GM11168 (cell line): ENCODE measurements at regions not wholly inside any gene's neighbourhood (a gene's known extent, or its start where the extent isn't known, plus 50 kb on each side); places are given as distances from the start of the nearest gene placed in this dataset.

ENCODE experiments used
- in situ Hi-C: fragments of 300-500 bp; cut with MboI; formaldehyde crosslinking; loops from one replicate; pipeline ENCODE4 v1.12.0; 2022; ENCODE audit warnings: low sequenced_read_pairs; ENCODE audit not compliant: unreplicated experiment

DNA sequence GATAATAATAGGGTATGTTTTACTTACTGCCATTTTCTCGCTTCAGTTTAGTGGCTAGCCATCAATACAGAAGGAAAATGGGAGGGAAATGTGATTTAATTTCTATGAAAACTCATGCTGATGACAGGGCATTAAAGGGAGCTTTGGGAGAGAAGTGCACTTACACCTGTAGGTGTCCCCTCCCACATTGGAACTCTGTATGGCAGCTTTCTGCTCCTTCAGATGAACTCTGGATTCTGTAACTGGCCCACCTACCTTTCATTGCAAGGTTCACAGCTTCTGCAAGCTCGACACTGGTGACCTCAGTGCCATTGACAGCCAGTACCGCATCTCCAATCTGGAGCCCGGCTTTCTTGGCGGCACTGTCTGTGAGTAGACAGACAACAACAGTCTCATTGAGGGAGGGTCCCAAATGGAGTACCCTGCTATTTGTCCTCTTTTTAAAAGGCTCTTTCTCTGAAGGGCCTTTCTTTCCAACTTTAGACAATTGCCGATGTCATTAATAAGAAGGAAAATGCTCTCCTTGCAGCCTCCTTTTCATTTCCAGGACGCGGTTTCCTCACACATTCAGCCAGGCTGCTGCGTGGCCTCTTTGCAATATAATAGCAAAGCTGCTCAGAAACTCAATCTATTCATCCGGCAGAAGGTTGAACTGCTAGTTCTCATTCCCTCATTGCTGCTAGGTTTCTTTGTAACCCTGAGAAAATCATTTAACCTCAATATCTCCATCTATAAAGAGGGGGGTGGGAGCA, 63.6 kb downstream of the NUDT12 start:
- in situ Hi-C loops = no loop called here

DNA sequence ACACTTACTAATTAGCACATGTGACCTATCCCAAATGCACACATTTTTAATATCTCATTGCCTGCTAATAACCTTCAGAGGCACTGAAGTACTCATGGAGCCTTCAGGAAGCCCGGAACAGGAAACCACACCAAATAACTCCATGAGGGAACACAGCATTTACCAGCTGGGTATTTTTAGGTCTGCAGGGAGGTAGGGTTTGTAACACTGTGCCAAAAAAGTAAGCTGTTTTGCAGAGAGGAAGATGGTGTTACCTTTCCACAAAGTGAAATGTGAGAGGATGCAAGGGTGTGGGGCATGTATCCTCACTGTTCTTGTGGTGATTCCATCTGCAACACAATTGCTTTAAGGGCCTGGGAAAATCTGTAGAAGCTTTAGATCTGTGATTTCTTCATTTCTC, 64.4 kb downstream of the NUDT12 start:
- in situ Hi-C loops = no loop called here

DNA sequence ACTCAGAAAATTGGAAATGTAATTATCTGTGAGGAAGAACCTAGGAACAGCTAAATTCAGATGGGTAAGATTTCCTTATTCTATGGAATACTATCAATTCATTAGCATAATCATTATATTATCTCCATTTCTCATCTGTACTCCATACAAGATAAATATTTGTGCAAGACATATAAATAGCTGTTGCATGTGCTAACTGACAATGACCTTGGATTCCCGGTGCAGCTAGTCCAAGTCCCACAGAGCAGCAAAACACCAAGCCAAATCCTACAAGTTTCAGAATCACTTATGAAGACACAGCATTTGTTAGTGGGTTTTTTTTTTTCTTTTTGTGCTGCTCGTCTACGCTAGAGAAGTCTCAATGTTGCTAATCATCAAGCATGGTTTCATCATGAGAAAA, 64.8 kb downstream of the NUDT12 start:
- in situ Hi-C loops = no loop called here

DNA sequence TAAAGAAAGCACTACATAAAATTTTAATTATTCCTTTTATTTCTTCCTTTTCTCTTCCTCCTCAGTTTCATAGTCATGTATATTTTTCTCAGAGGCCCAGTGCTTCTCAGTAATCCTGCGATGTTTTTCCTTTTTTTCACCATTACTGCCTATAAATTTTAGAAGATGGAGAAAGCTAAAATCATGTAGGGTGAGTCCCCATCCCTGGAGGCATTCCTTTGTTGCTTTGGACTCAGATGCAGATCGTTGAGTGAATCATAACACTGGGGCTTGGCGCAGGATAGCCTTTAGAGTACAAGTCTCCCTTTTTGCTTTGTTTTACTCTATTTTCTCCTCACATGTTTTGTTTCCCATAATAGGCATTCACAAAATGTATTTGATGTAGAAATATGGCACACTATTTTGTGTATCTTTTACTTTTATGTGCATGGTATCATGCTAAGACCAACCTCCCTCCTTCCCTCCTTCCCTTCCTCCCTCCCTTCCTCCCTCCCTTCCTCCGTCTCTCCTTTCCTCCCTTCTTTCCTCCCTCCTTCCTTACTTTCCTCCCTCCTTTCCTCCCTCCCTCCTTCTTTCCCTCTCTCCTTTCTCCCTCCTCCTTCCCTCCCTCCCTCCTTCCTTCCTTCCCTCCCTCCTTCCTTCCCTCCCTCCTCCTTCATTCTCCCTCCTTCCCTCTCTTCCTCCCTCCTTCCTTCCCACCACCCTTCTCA, 72.4 kb downstream of the NUDT12 start:
- in situ Hi-C loops = no loop called here

DNA sequence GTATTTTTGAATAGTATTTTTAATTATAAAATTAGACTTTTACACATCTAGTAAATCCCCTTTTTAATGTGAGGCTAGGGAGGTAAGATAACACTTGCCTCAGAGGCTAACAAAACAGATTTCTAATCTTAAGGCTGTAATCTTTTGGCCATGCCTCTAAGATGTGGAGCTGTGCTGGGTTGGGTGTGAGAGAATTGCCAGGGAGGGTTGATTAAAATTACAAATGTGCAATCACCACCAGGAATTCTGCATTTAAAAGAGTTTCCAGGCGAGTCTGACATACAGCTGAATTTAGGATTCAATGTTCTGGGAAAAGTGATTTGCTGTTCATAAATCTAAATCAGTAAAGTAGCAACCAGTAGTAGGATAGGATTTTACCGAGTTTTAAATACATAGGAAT, 73.3 kb downstream of the NUDT12 start:
- in situ Hi-C loops = no loop called here

DNA sequence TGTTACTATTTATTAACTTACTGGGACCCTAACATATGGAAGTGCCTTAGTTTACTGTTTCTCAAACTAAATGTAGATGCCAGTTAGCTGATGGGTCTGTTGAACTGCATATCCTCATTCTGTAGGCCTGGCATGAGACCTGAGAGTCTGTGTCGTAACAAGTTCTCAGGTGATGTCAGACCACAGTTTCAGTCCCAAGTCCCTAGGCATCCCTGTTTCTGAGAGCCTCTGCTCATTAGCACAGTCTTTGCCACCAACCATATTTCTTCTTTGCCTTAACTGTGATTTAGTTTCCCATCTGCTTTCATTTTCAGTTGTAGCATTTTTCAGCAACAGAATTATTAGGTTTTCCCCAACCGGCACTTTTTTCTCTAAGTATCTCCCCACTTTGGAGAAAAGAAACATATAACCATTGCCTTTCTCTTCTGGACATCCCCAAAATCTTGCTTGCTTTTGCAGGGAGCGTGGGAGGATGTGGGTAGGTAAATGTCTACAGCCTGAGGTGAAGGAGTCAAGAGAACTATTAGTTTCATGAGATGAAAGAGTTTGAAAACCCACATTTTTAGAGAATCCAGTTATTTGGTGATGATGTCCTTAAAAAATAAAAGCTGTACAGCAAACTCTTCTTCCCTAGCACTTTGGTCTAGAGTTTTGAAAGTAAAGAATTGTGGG, 74.6 kb downstream of the NUDT12 start:
- in situ Hi-C loops = no loop called here

DNA sequence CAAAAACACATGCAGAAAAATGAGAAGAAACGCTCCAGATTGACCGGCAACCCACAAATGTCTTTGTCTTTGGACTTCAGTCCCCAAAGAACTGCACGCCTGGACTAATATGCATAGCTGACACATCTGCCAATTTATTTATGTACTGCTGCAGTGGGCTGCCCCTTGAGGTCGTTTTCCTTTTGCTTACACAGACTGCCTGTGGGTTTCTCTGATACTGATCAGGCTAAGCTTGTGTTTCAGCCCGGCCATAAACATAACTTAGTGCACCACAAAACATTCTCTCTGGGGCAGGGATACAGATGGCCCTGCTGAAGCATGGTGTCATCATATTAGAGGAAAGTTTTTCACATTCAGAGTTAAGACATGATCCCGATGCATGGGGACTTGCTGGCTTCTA, 75.4 kb downstream of the NUDT12 start:
- in situ Hi-C loops = no loop called here

DNA sequence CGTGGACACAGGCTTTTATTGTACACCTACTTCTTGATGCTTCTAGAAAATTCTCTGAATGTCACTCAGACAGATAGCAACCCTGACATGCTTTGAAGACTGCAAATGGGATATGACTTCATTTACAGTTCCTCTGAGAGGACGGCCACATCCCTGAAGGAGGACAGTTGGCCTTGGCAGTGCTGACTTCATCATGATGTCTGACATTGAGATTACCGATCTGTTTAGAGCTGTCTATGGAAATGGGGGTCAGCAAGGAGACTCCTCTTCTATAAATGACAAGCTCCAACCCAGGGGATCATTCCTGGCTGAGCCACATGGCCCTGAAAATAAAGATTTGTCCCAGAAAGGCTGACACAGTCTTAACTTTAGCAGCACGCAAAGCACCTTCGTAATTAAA, 75.8 kb downstream of the NUDT12 start:
- in situ Hi-C loops = no loop called here

DNA sequence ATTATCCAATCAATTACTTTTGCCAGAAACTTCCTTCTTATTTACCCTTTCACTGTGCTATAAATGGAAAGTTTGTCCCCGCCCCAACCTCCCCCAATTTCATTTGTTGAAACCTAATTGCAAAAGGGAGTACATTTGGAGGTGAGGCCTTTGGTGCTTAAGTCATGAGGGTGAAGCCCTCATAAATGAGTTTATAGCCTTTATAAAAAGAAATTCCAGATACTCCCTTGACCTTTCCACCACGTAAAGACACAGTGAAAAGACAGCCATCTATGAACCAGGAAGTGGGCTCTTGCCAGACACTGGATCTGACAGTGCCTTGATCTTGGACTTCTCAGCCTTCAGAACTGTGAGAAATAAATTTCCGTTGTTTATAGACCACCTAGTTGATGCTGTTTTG, 82.3 kb downstream of the NUDT12 start:
- in situ Hi-C loops = loop anchor here (5.0 kb wide), 1 partner anchor 258 kb away; no protein-coding TSS in a partner anchor

DNA sequence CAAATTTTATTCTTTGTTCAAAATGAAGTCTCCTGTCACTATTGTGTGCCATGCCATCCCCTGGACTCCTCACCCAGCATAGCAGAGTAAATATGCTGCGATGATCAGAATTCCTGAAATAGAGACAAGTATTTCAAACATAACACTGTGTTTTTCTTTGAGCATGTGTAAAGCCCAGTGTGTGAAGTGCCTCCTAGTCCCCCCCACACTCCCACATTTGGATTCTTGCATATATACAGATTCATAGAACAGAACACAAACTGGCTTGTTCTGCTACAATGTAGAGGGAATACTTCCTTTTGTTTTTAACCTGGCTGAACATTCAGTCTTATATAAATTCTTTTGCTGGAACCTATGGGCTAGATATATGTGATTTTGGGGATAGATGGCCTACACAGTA, 84.9 kb downstream of the NUDT12 start:
- in situ Hi-C loops = no loop called here

DNA sequence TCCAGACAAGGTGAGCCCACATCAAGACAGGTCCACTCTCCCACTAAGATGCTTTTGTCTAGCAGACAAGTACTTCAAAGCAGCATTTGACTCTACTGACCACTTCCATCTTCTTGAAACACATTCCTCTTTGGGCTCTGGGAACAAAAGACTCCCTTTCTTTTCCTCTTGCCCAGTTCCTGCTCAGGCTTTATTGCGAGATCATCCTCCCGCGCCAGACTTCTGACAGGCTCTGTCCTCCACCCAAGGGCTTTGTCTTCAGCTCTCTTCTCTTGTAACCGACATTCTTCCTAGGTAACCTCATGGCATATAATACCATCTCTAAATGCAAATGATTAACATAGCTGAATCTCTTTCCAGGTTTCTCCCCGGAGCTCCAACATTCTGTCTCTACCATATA, 85.8 kb downstream of the NUDT12 start:
- in situ Hi-C loops = no loop called here

DNA sequence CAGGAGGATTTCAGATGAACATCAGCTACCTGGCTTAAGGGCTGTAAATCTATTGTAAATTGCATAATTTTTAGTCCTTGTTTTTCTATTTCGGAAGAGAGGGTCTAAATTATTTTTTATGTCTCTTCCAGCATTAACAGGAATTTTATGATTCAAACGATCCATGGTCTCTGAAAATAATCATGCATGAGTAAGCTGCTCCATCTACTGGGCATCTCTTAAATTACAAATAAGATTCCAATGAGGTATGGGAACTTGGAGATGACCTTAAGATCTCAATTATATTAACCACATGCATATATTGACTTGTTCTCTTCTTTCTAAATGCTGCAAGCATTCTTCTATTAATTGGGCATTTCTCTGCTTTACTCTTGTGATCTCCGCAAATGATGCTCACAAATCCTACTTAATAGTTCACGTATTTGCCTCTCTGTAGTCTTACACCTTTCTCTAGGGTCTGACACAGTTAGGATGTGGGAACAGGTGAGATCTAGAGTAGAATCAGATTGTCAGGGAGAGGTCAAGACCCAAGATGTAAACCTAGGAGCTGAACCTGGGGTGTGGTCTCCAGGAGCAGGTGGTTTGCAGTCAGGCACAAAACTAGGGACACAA, 86.9 kb downstream of the NUDT12 start:
- in situ Hi-C loops = no loop called here

DNA sequence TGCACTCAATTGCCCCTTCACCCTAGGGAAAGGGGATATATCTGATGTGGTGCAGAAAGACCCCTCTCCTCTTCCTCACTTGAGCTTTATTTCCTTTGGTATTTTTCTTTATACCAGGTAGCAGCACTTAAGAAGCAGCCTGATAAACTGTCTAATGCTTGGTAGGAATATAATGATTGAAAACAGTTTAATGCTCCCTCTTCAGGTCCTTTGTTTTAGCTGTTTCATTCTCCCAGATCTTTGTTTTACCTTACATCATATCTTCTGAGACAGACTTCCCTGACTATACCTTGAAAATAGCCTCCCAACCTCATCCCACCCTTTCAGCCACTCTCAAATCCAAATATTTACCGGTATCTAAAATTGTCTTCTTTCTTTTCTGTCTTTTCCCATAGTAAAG, 87.9 kb downstream of the NUDT12 start:
- in situ Hi-C loops = no loop called here

DNA sequence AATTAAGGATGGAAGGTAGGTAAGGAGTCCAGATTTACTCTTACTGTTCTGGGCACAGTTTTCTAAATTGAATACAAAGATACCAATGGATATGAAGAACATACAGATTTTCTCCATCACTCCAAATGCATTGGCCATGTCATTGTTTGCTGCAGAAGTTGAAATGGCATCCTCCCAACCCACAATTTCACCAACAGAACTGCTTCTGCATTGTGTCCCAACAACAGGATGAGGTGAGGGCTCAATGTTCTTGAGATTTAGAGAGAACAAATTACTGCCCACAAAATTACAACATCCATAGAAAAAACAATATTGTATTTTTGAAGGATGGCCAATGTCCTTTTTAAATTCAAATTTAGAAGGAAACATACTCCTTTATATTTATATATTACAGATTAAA, 88.9 kb downstream of the NUDT12 start:
- in situ Hi-C loops = no loop called here

DNA sequence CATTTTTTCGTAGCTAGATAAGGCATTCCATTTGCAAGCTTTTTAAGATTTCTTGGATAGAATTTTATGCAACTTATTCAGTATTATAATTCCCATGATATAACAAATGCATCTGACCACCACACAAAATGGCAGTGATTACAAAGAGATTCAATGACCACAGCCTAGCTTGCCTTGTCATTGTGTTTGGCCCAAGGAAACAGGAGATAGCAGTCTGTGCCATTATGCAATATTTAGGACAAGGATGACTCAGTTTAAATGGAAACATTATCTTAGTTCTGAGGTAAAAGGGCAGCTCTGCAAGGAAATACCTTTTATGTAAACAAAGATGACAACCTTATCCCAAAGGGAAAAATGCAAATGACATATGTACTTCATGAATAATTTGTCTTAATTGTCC, 89.8 kb downstream of the NUDT12 start:
- in situ Hi-C loops = no loop called here

DNA sequence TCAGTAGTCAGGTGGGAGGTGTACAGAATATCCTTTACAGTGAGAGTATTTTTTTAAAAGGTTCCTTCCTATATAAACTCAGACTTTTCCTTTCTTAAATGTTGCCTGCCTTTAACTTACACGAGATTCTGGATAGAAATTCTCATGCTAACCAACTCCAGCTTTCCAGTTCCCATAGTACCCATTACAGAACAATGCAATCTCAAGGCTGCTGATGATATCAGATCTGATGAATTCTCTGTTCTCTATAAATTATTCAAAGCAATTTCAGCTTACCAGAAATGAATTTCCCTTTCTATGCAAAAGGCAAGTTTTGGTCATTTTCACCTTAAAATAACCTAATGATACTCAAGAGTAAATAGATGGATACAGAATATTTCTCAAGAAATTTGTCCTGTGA, 90.3 kb downstream of the NUDT12 start:
- in situ Hi-C loops = no loop called here

DNA sequence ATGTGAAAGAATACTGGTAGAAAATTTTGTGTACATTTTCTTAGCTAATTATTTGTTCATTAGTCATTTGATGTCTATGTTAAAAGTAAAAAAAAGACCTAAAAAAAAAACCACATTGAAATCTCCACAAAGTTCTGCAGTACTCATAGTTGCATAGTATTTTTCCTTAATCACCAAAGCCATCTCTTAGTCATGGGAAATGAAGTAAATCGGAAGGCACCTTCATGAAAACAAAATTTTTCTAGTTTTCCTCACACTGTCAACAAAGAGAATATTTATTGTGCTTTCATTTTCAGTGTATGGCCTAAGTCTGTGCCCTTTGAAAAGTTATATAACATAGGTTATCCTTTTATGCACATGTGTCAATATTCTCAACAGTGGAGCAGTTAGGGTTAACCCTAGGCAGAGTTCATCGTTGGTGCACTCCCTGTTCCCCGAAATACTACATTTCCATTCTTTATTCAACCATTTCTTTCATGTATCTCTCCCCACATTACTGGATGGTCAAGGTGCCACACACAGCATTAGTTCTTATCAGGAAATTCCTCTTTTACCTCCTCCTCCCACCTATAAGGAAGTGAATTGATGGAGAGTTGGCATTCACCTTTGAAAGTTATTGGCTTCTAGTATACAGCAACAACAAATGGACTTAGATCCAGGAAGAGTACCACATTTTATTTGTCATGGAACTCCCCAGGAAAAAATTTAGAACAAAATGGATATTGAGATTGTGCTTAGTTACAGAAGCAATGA, 93.1 kb downstream of the NUDT12 start:
- in situ Hi-C loops = no loop called here

DNA sequence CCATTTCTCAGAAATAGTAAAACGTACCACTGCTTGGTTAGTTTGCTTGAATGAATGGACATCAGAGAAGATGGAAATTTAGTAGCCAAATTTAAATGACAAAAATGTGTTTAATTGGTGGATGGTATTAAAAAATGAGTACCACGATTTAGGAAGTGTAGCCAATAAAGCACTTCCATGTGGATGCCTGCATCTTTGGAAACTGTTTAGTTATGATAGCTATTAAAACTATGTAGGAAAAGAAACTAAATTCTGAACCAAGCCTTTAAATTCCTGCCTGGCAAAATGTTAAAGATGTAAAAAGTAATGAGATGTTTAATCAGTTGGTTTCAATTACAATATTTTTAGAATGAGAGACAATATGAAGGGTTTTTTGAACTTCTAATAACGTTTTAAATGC, 94.8 kb downstream of the NUDT12 start:
- in situ Hi-C loops = no loop called here

DNA sequence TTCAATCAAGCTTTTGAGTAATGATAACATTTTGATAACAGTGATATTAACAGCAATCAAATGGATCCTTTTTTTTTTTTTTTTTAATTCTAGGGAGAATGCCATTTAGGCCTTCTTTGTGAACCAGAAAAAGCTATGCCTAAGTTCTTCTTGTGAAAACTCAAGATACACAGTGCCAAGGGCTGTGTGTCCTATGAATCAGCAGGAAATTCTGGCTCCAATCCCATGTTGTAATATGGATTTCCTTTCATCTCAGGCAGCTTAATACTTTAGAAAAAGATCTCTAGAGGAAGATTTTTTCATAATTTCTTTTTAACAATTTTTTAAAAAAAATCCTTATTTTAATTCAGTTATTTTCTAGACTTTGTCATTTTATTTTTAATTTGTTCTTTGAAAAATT, 96.1 kb downstream of the NUDT12 start:
- in situ Hi-C loops = no loop called here

DNA sequence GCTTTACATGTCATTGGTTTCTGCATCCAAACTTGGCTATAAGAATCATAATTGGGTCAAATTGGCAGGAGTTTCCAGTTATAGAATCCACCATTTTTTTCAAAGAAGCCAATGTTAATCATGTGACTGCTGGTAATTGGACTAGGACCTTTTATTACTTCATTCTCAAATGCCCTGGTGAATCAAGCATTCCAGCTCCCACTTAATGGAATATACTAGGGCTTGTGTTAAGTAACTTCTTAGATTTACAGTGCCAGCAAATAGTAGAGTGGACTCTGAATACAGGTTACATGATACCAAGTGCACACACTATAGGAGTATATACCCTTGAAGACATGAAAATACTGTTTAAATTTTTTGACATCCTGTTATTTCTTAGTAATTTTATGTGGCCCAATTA, 96.7 kb downstream of the NUDT12 start:
- in situ Hi-C loops = no loop called here
